Astrocyte (in vitro differentiated cells and primary cell): ENCODE measurements at regions not wholly inside any gene's neighbourhood (a gene's known extent, or its start where the extent isn't known, plus 50 kb on each side); places are given as distances from the start of the nearest gene placed in this dataset.
A peak's percentile ranks its signal among the peaks of the same experiment; 100 is the strongest.

ENCODE experiments used
- DNase-seq: peaks from one replicate; pipeline ENCODE4 v3.0.0-alpha.2; 2010; ENCODE audit warnings: low read depth
- FAIRE-seq: peaks from 2 replicates; lab custom pipeline; 2011; peaks lifted over from hg19 to GRCh38; lab: Jason Lieb, UNC
- H2AFZ ChIP-seq: 2 replicates; pipeline ENCODE4 v1.6.0; 2012; ENCODE audit warnings: low read depth, low read length, inconsistent platforms
- H3K27ac ChIP-seq: 2 replicates; pipeline ENCODE4 v1.5.1; 2011; ENCODE audit warnings: low read depth, low read length, inconsistent platforms
- H3K27me3 ChIP-seq: 2 replicates; pipeline ENCODE4 v1.6.0; 2011; ENCODE audit warnings: low read length, inconsistent platforms; ENCODE audit not compliant: insufficient read depth
- H3K36me3 ChIP-seq: 2 replicates; pipeline ENCODE4 v1.5.1; 2011; ENCODE audit warnings: low read length, inconsistent platforms; ENCODE audit not compliant: insufficient read depth
- H3K4me1 ChIP-seq: 2 replicates; pipeline ENCODE4 v1.5.1; 2011; ENCODE audit warnings: low read length, inconsistent platforms; ENCODE audit not compliant: insufficient read depth
- H3K4me2 ChIP-seq: 2 replicates; pipeline ENCODE4 v1.6.0; 2012; ENCODE audit warnings: low read length, inconsistent platforms
- H3K4me3 ChIP-seq: 2 replicates; pipeline ENCODE4 v1.5.1; 2011; ENCODE audit warnings: low read depth, mild to moderate bottlenecking, low read length, inconsistent platforms; ENCODE audit not compliant: insufficient read depth
- H3K79me2 ChIP-seq: 2 replicates; pipeline ENCODE4 v1.6.0; 2012; ENCODE audit warnings: mild to moderate bottlenecking, low read length, inconsistent platforms; ENCODE audit not compliant: insufficient read depth
- H3K9ac ChIP-seq: 2 replicates; pipeline ENCODE4 v1.6.0; 2012; ENCODE audit warnings: mild to moderate bottlenecking, low read length, inconsistent platforms
- H3K9me3 ChIP-seq: 2 replicates; pipeline ENCODE4 v1.5.1; 2012; ENCODE audit warnings: low read depth, mild to moderate bottlenecking, low read length, inconsistent platforms; ENCODE audit not compliant: insufficient read depth
- H4K20me1 ChIP-seq: 2 replicates; pipeline ENCODE4 v1.6.0; 2012; ENCODE audit warnings: low read length, inconsistent platforms; ENCODE audit not compliant: insufficient read depth
- H3K27ac Mint-ChIP-seq: one replicate; pipeline ENCODE4 v1.8.0; 2021; ENCODE audit warnings: mild to moderate bottlenecking, mixed read lengths; ENCODE audit not compliant: unreplicated experiment
- H3K27me3 Mint-ChIP-seq: one replicate; pipeline ENCODE4 v1.8.0; 2021; ENCODE audit warnings: low read depth, mixed read lengths; ENCODE audit not compliant: unreplicated experiment
- H3K36me3 Mint-ChIP-seq: one replicate; pipeline ENCODE4 v1.8.0; 2021; ENCODE audit warnings: low read depth, mixed read lengths; ENCODE audit not compliant: unreplicated experiment
- H3K4me1 Mint-ChIP-seq: one replicate; pipeline ENCODE4 v1.8.0; 2021; ENCODE audit warnings: low read depth, mixed read lengths; ENCODE audit not compliant: unreplicated experiment
- H3K4me3 Mint-ChIP-seq: one replicate; pipeline ENCODE4 v1.8.0; 2021; ENCODE audit warnings: mild to moderate bottlenecking, moderate library complexity, mixed read lengths; ENCODE audit not compliant: unreplicated experiment
- H3K9me3 Mint-ChIP-seq: one replicate; pipeline ENCODE4 v1.8.0; 2021; ENCODE audit warnings: mild to moderate bottlenecking, mixed read lengths; ENCODE audit not compliant: unreplicated experiment
- CTCF ChIP-seq: IDR thresholded peaks from 2 replicates; pipeline ENCODE4 v1.5.1; 2011; ENCODE audit warnings: low read depth, mild to moderate bottlenecking, inconsistent platforms, low read length, moderate library complexity; ENCODE audit not compliant: insufficient read depth
- EZH2 ChIP-seq: IDR thresholded peaks from 2 replicates; pipeline ENCODE4 v1.6.1; 2012; ENCODE audit warnings: mild to moderate bottlenecking, low read length, inconsistent platforms; ENCODE audit not compliant: insufficient read depth

- Mint-ChIP-seq H3K27me3 (no peaks in the 10 kb centered on the region), H3K36me3 (no peaks in the 10 kb centered on the region), H3K4me3 (no peak overlapping the region), H3K9me3 (peaks cover under 1% of the 10 kb centered on the region), H3K27ac (peak overlapping the region; percentile 98), H3K4me1 (peaks cover 24% of the 10 kb centered on the region)
- no peak for FAIRE-seq
- H4K20me1 ChIP-seq: no peaks in the 10 kb centered on the region
- no peak for TF ChIP-seq CTCF
- no peak for TF ChIP-seq EZH2
- H3K79me2 ChIP-seq: no peaks in the 10 kb centered on the region
- peak overlapping the region; percentile 43 for H3K4me2 ChIP-seq
- no peaks in the 10 kb centered on the region for H3K36me3 ChIP-seq
- H3K4me1 ChIP-seq: peaks cover 8% of the 10 kb centered on the region
- DNase-seq: peak; percentile 65
- no peak overlapping the region for H3K4me3 ChIP-seq
- no peaks in the 10 kb centered on the region for H3K9me3 ChIP-seq
- peak overlapping the region; percentile 58 for H2AFZ ChIP-seq
- H3K9ac ChIP-seq: no peak overlapping the region
- no peak overlapping the region for H3K27ac ChIP-seq
- peaks cover 3% of the 10 kb centered on the region for H3K27me3 ChIP-seq
These were observed 74.1 kb upstream of the MITF start for GRCh38 chr3:69665026-69665737.

GRCh38 chr3:69660631-69661030 is 78.6 kb upstream of the MITF start:
- DNase-seq (no peak), FAIRE-seq (no peak)
- H3K27ac Mint-ChIP-seq: no peak overlapping the region
- Histone ChIP-seq H3K4me1 (peaks cover 8% of the 10 kb centered on the region), H3K9ac (no peak overlapping the region), H3K27ac (no peak overlapping the region), H3K79me2 (no peaks in the 10 kb centered on the region), H2AFZ (no peak overlapping the region), H3K4me2 (no peak overlapping the region), H3K9me3 (no peaks in the 10 kb centered on the region), H3K4me3 (no peak overlapping the region), H3K27me3 (peaks cover 3% of the 10 kb centered on the region), H4K20me1 (no peaks in the 10 kb centered on the region), H3K36me3 (no peaks in the 10 kb centered on the region)
- no peaks in the 10 kb centered on the region for H3K36me3 Mint-ChIP-seq
- peaks cover 6% of the 10 kb centered on the region for H3K9me3 Mint-ChIP-seq
- H3K4me1 Mint-ChIP-seq: peaks cover 21% of the 10 kb centered on the region
- H3K4me3 Mint-ChIP-seq: no peak overlapping the region
- H3K27me3 Mint-ChIP-seq: no peaks in the 10 kb centered on the region
- TF ChIP-seq CTCF: no peak
- TF ChIP-seq EZH2: no peak

GRCh38 chr3:69659180-69659910 is 79.9 kb upstream of the MITF start:
- H3K36me3 Mint-ChIP-seq: no peaks in the 10 kb centered on the region
- TF ChIP-seq CTCF (no peak), EZH2 (no peak)
- no peak for FAIRE-seq

More at GRCh38 chr3:69659180-69659910, 79.9 kb upstream of the MITF start:
- Mint-ChIP-seq H3K4me1 (peaks cover 9% of the 10 kb centered on the region), H3K27ac (no peak overlapping the region), H3K4me3 (no peak overlapping the region), H3K27me3 (no peaks in the 10 kb centered on the region), H3K9me3 (peaks cover 6% of the 10 kb centered on the region)
- DNase-seq: no peak
- H3K4me3 ChIP-seq: no peak overlapping the region
- no peaks in the 10 kb centered on the region for H3K79me2 ChIP-seq
- no peak overlapping the region for H3K4me2 ChIP-seq
- no peak overlapping the region for H2AFZ ChIP-seq
- H3K27ac ChIP-seq: no peak overlapping the region
- no peak overlapping the region for H3K9ac ChIP-seq
- H3K27me3 ChIP-seq: peaks cover 3% of the 10 kb centered on the region
- H4K20me1 ChIP-seq: no peaks in the 10 kb centered on the region
- H3K4me1 ChIP-seq: no peaks in the 10 kb centered on the region
- no peaks in the 10 kb centered on the region for H3K9me3 ChIP-seq
- H3K36me3 ChIP-seq: no peaks in the 10 kb centered on the region
